ENCODE measurements at regions not wholly inside any gene's neighbourhood (a gene's known extent, or its start where the extent isn't known, plus 50 kb on each side); places are given as distances from the start of the nearest gene placed in this dataset.

DNA sequence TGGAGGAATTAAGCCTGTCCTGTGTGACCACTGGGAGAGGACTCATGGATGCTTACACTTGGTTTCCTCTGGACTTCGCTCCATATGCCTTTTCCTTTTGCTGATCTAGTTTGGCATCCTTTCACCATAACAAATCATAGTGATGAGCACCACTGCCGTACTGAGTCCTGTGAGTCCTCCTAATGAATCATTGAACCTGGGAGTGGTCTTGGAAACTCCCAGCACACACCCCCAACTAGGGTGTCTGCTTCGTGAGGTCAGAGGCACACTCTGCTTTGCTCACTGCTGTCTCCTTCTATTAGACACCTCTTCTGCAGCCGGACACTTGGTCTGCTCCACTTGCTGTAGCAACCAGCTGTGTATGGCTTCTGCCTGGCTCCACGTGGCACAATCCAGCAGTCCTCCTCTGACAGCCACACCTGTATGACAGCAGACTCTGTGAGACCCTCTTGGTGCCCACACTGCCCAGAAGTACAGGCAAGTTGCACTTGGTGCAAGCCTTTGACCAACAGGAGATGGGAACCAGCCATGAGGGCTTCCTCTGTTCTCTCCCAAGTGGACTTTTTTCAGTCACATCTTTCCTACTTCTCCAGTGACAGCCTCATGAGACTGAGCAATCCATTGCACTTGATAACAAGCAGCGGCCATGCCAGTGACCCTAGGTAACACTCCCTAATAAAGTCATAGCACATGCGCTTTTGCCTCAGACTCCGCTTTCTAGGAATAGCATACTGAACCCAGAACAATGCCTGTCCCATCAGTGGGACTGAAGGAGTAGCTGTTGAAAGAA is 65.0 kb upstream of the HMGXB4 start:
- TF ChIP-seq, protein P1, sequence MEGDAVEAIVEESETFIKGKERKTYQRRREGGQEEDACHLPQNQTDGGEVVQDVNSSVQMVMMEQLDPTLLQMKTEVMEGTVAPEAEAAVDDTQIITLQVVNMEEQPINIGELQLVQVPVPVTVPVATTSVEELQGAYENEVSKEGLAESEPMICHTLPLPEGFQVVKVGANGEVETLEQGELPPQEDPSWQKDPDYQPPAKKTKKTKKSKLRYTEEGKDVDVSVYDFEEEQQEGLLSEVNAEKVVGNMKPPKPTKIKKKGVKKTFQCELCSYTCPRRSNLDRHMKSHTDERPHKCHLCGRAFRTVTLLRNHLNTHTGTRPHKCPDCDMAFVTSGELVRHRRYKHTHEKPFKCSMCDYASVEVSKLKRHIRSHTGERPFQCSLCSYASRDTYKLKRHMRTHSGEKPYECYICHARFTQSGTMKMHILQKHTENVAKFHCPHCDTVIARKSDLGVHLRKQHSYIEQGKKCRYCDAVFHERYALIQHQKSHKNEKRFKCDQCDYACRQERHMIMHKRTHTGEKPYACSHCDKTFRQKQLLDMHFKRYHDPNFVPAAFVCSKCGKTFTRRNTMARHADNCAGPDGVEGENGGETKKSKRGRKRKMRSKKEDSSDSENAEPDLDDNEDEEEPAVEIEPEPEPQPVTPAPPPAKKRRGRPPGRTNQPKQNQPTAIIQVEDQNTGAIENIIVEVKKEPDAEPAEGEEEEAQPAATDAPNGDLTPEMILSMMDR (IDR thresholded peaks at IDR 0.05): no peak
- no peak for TF ChIP-seq ZFX (IDR thresholded peaks at IDR 0.05; ENCODE audit: borderline replicate concordance)

Data from 22Rv1 (cell line).